ENCODE measurements at regions not wholly inside any gene's neighbourhood (a gene's known extent, or its start where the extent isn't known, plus 50 kb on each side); places are given as distances from the start of the nearest gene placed in this dataset.

DNA sequence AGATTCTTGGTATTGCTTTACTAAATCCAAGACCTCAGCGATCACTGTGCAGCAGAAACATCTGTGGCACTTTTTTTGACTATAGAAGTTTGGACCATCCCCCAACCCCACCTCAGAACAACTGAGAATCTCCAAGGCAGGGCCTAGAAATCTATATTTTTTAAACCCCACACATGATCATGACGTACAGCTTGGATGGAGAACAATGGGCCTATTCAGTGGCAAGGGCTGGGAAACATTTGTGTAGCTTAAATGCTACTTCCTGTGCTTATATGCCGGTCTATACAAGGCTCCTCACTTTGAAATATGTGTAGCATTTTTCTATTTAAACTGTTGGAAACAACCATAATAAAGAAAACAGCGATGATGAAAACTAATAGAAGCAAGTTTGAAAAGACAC is 55.1 kb upstream of the SPRED1 start:
- TF ChIP-seq CTCF (IDR thresholded peaks at IDR 0.05) (no peak), POLR2A (IDR thresholded peaks at IDR 0.05) (no peak), EP300 (IDR thresholded peaks at IDR 0.05) (no peak)

GRCh38 chr15:38201714-38202113 is 50.9 kb upstream of the SPRED1 start:
- Histone ChIP-seq H3K36me3 (no peaks in the 10 kb centered on the region), H3K27ac (no peak overlapping the region), H3K4me1 (ENCODE audit: insufficient read depth) (no peaks in the 10 kb centered on the region), H3K27me3 (no peaks in the 10 kb centered on the region), H3K9me3 (no peaks in the 10 kb centered on the region), H3K4me3 (no peak overlapping the region)
- WGBS, 3 donors, result 17 to 26% (median 21%) methylated on average over 3 of the region's 3 CpGs
- intact Hi-C loops (cut with DNase I), result no loop called here
- TF ChIP-seq EP300 (IDR thresholded peaks at IDR 0.05) (no peak), CTCF (IDR thresholded peaks at IDR 0.05) (no peak), POLR2A (IDR thresholded peaks at IDR 0.05) (no peak)
- DNase-seq, result no peak

More for the DNA sequence above, 55.1 kb upstream of the SPRED1 start:
- WGBS, 3 donors, result 95 to 96% (median 96%) methylated on average over 4 of the region's 4 CpGs
- intact Hi-C loops (cut with DNase I), result no loop called here
- Histone ChIP-seq H3K36me3 (no peaks in the 10 kb centered on the region), H3K4me3 (no peak overlapping the region), H3K9me3 (no peaks in the 10 kb centered on the region), H3K4me1 (ENCODE audit: insufficient read depth) (no peaks in the 10 kb centered on the region), H3K27me3 (no peaks in the 10 kb centered on the region), H3K27ac (no peak overlapping the region)
- no peak for DNase-seq

GRCh38 chr15:38202361-38202760 is 50.3 kb upstream of the SPRED1 start:
- Histone ChIP-seq H3K27me3 (no peaks in the 10 kb centered on the region), H3K4me1 (ENCODE audit: insufficient read depth) (no peaks in the 10 kb centered on the region), H3K4me3 (no peak overlapping the region), H3K27ac (no peak overlapping the region), H3K36me3 (no peaks in the 10 kb centered on the region), H3K9me3 (no peaks in the 10 kb centered on the region)
- intact Hi-C loops (cut with DNase I), result no loop called here
- DNase-seq, result no peak
- 33 to 52% (median 41%) methylated on average over 1 of the region's 1 CpG for WGBS, 3 donors
- no peak for TF ChIP-seq POLR2A (IDR thresholded peaks at IDR 0.05)
- no peak for TF ChIP-seq CTCF (IDR thresholded peaks at IDR 0.05)
- TF ChIP-seq EP300 (IDR thresholded peaks at IDR 0.05), result no peak

All from ovary (tissue), 7 donors.